ENCODE measurements at regions not wholly inside any gene's neighbourhood (a gene's known extent, or its start where the extent isn't known, plus 50 kb on each side); places are given as distances from the start of the nearest gene placed in this dataset.
A peak's percentile ranks its signal among the peaks of the same experiment; 100 is the strongest.

DNA sequence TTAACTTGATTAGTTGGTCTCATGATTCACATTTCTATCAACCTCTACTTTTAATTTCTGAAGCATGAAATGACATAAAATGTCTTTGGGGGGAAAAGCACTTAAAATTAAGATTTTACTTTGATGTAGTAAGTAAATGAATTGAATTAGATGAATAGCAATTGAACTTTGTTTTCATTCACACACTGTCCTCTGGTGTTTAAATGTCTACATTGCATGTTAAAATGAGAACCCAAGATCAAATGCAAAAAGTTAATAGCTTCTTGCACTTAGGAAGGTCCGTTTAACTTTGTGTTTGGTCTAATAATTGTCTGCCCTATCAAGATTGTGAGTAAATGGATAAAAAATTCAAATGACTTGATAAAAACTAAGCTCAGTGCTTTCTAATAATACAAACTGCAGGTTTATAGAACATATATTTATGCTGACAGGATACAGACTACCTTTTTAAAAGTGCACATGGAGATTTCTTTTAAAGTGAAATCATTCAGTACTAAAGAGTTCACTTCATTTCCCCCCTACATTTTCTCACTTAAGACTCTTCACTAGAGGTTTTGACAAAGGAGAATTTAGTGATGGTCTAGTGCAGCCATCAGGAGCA, 156.2 kb upstream of the NABP1 start:
- H3K4me1 ChIP-seq (ENCODE audit: insufficient read depth, low read length, severe bottlenecking) = no peaks in the 10 kb centered on the region
- no peak overlapping the region for H3K4me2 ChIP-seq (ENCODE audit: low read length)
- H3K27me3 ChIP-seq (ENCODE audit: insufficient read depth, low read length) = no peaks in the 10 kb centered on the region
- no peaks in the 10 kb centered on the region for H4K20me1 ChIP-seq (ENCODE audit: insufficient read depth, low read length)
- H3F3A ChIP-seq (ENCODE audit: insufficient read depth, low read length) = no peaks in the 10 kb centered on the region
- no peak overlapping the region for H2AFZ ChIP-seq (ENCODE audit: low read length)
- H3K9ac ChIP-seq (ENCODE audit: low read length) = no peak overlapping the region
- no peaks in the 10 kb centered on the region for H3K36me3 ChIP-seq (ENCODE audit: insufficient read depth, low read length)
- no peaks in the 10 kb centered on the region for H3K79me2 ChIP-seq (ENCODE audit: insufficient read depth, low read length)
- TF ChIP-seq, protein P1, sequence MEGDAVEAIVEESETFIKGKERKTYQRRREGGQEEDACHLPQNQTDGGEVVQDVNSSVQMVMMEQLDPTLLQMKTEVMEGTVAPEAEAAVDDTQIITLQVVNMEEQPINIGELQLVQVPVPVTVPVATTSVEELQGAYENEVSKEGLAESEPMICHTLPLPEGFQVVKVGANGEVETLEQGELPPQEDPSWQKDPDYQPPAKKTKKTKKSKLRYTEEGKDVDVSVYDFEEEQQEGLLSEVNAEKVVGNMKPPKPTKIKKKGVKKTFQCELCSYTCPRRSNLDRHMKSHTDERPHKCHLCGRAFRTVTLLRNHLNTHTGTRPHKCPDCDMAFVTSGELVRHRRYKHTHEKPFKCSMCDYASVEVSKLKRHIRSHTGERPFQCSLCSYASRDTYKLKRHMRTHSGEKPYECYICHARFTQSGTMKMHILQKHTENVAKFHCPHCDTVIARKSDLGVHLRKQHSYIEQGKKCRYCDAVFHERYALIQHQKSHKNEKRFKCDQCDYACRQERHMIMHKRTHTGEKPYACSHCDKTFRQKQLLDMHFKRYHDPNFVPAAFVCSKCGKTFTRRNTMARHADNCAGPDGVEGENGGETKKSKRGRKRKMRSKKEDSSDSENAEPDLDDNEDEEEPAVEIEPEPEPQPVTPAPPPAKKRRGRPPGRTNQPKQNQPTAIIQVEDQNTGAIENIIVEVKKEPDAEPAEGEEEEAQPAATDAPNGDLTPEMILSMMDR (IDR thresholded peaks at IDR 0.05; ENCODE audit: low read length) = peak; percentile 64
- TF ChIP-seq EZH2 (IDR thresholded peaks at IDR 0.05; ENCODE audit: borderline replicate concordance, low read length) = no peak
- H3K27ac ChIP-seq (ENCODE audit: low read depth, low read length, poor library complexity, severe bottlenecking) = no peak overlapping the region
- no peak overlapping the region for H3K4me3 ChIP-seq (ENCODE audit: low read depth, low read length, poor library complexity, severe bottlenecking)
- H3K9me3 ChIP-seq (ENCODE audit: low read length) = no peaks in the 10 kb centered on the region
- H3K9me2 ChIP-seq (ENCODE audit: low read depth, low read length) = no peaks in the 10 kb centered on the region

DNA sequence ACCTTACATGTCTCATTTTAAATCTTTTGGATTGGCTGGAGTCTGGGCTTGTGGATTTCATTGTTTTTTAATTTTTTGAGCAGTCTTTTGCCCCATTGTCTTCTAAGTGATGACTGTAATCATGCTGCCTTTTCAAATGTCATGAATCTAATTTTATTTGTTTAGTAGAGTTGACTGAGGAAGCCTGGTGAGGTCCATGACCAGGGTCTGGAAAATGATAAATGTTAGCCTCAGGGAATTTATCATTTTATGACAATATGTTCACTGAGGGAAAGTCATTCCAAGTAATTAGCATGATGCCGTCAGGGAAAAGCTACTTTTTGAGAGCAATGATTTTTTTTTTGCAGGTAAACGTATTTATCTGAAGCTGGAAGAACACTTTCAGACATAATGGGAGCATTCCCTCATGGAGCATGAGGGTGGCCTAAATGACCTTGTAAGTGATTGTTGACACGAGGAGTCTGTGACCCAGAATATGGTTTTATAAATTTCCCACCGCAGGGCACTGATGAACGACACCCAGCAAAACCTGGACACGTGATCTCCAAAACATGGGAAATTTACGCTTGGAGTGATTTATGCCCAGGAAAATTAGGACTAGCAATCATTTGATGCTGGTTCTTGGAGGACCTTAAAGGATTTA, 155.3 kb upstream of the NABP1 start:
- Histone ChIP-seq H3K4me1 (ENCODE audit: insufficient read depth, low read length, severe bottlenecking) (no peaks in the 10 kb centered on the region), H3K27me3 (ENCODE audit: insufficient read depth, low read length) (no peaks in the 10 kb centered on the region), H4K20me1 (ENCODE audit: insufficient read depth, low read length) (no peaks in the 10 kb centered on the region), H3K36me3 (ENCODE audit: insufficient read depth, low read length) (no peaks in the 10 kb centered on the region), H3K27ac (ENCODE audit: low read depth, low read length, poor library complexity, severe bottlenecking) (no peak overlapping the region), H3K4me3 (ENCODE audit: low read depth, low read length, poor library complexity, severe bottlenecking) (no peak overlapping the region), H3K9me2 (ENCODE audit: low read depth, low read length) (no peaks in the 10 kb centered on the region), H3K4me2 (ENCODE audit: low read length) (no peak overlapping the region), H3K9ac (ENCODE audit: low read length) (no peak overlapping the region), H3K79me2 (ENCODE audit: insufficient read depth, low read length) (no peaks in the 10 kb centered on the region), H3F3A (ENCODE audit: insufficient read depth, low read length) (no peaks in the 10 kb centered on the region), H3K9me3 (ENCODE audit: low read length) (no peaks in the 10 kb centered on the region), H2AFZ (ENCODE audit: low read length) (no peak overlapping the region)
- TF ChIP-seq, protein P1 (IDR thresholded peaks at IDR 0.05; ENCODE audit: low read length) = no peak
- no peak for TF ChIP-seq EZH2 (IDR thresholded peaks at IDR 0.05; ENCODE audit: borderline replicate concordance, low read length)

DNA sequence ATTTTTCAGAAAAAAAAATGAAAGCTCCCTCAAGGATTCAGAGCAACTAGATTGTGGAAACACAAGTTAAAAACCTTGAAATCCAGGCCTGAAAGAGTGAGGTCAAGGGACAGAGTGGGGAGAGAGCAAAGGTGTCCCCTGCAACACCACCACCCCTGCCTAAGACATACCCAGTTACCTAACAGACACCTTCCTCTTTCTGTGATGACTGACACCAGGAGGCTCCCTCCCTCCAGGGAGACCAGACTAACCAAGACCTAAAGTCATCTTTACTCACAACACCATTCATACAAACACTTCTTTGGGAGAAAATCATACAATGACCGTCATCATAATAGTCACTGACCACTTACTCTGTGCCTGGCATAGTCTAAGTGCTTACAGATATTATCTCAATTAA, 151.8 kb upstream of the NABP1 start:
- Histone ChIP-seq H2AFZ (ENCODE audit: low read length) (no peak overlapping the region), H4K20me1 (ENCODE audit: insufficient read depth, low read length) (no peaks in the 10 kb centered on the region), H3K9ac (ENCODE audit: low read length) (no peak overlapping the region), H3K4me1 (ENCODE audit: insufficient read depth, low read length, severe bottlenecking) (no peaks in the 10 kb centered on the region), H3K27ac (ENCODE audit: low read depth, low read length, poor library complexity, severe bottlenecking) (no peak overlapping the region), H3K4me2 (ENCODE audit: low read length) (no peak overlapping the region), H3K79me2 (ENCODE audit: insufficient read depth, low read length) (no peaks in the 10 kb centered on the region), H3K4me3 (ENCODE audit: low read depth, low read length, poor library complexity, severe bottlenecking) (no peak overlapping the region), H3K27me3 (ENCODE audit: insufficient read depth, low read length) (no peaks in the 10 kb centered on the region), H3F3A (ENCODE audit: insufficient read depth, low read length) (no peaks in the 10 kb centered on the region), H3K9me3 (ENCODE audit: low read length) (no peaks in the 10 kb centered on the region), H3K9me2 (ENCODE audit: low read depth, low read length) (no peaks in the 10 kb centered on the region), H3K36me3 (ENCODE audit: insufficient read depth, low read length) (no peaks in the 10 kb centered on the region)
- no peak for TF ChIP-seq EZH2 (IDR thresholded peaks at IDR 0.05; ENCODE audit: borderline replicate concordance, low read length)
- TF ChIP-seq, protein P1 (IDR thresholded peaks at IDR 0.05; ENCODE audit: low read length) = no peak
